Progenitor cell of endocrine pancreas (in vitro differentiated cells): ENCODE measurements at regions not wholly inside any gene's neighbourhood (a gene's known extent, or its start where the extent isn't known, plus 50 kb on each side); places are given as distances from the start of the nearest gene placed in this dataset.

Experiments
- DNase-seq: peaks from one replicate; pipeline ENCODE4 v3.0.0; 2021; ENCODE audit warnings: low spot score; ENCODE audit not compliant: unreplicated experiment
- H3K27ac Mint-ChIP-seq: 2 replicates; pipeline ENCODE4 v1.8.0; 2021; ENCODE audit warnings: mild to moderate bottlenecking, moderate library complexity, mixed read lengths
- H3K27me3 Mint-ChIP-seq: 2 replicates; pipeline ENCODE4 v1.8.0; 2021; ENCODE audit warnings: mixed read lengths
- H3K36me3 Mint-ChIP-seq: 2 replicates; pipeline ENCODE4 v1.8.0; 2022; ENCODE audit warnings: mixed read lengths; ENCODE audit not compliant: insufficient read depth
- H3K4me1 Mint-ChIP-seq: 2 replicates; pipeline ENCODE4 v1.8.0; 2021; ENCODE audit warnings: low read depth, mixed read lengths
- H3K4me3 Mint-ChIP-seq: 2 replicates; pipeline ENCODE4 v1.8.0; 2021; ENCODE audit warnings: low read depth, mild to moderate bottlenecking, moderate library complexity, mixed read lengths
- H3K9me3 Mint-ChIP-seq: 2 replicates; pipeline ENCODE4 v1.8.0; 2021; ENCODE audit warnings: low read depth, mixed read lengths
- TF ChIP-seq, protein P1 (sequence below): fragments of 200-600 bp; sonication (generic); IDR thresholded peaks from one replicate; pipeline ENCODE4 v1.5.0; 2021; ENCODE audit warnings: antibody characterized with exemption, mild to moderate bottlenecking; ENCODE audit not compliant: unreplicated experiment

DNA sequence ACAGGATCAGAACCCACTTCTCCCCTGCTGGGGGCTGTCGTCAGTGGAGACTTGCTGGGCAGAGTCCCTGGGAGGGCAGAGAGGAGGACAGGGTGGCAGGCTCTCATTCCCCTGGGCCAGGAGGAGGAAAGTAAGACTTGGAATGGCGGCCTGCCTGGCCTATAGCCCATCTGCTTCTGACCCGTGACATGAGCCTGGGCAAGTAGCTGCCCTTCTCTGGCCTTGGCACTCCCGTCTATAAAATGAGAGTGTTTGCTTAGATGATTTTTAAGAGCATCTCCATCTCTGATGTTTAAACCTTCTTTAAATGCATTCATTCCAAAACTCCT lies 173.0 kb downstream of the DDX1 start:
- no peak overlapping the region for H3K4me3 Mint-ChIP-seq
- no peaks in the 10 kb centered on the region for H3K9me3 Mint-ChIP-seq
- H3K36me3 Mint-ChIP-seq, result no peaks in the 10 kb centered on the region
- H3K4me1 Mint-ChIP-seq, result peaks cover 34% of the 10 kb centered on the region
- no peak overlapping the region for H3K27ac Mint-ChIP-seq
- DNase-seq, result no peak
- peaks cover 67% of the 10 kb centered on the region for H3K27me3 Mint-ChIP-seq
- TF ChIP-seq, protein P1, sequence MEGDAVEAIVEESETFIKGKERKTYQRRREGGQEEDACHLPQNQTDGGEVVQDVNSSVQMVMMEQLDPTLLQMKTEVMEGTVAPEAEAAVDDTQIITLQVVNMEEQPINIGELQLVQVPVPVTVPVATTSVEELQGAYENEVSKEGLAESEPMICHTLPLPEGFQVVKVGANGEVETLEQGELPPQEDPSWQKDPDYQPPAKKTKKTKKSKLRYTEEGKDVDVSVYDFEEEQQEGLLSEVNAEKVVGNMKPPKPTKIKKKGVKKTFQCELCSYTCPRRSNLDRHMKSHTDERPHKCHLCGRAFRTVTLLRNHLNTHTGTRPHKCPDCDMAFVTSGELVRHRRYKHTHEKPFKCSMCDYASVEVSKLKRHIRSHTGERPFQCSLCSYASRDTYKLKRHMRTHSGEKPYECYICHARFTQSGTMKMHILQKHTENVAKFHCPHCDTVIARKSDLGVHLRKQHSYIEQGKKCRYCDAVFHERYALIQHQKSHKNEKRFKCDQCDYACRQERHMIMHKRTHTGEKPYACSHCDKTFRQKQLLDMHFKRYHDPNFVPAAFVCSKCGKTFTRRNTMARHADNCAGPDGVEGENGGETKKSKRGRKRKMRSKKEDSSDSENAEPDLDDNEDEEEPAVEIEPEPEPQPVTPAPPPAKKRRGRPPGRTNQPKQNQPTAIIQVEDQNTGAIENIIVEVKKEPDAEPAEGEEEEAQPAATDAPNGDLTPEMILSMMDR, result no peak

DNA sequence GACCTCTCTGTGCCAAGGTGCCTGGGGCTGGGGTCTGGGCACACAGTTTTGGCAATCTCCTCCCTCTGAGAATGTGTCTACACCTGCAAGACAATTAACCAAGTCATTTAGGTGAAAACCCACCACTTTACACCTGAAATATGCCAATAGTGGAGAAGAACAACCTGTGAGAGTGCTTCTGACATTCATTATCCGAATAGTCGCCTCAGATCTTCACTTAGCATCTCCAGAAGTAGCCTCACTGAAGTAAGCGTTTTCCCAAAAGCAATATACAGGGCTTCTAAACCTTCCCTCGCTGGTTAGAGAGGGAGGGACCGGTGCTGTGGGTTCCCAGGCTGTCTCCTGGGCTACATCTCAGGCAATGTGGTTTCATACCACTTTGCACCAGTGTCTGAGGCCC lies 173.5 kb downstream of the DDX1 start:
- Mint-ChIP-seq H3K4me1 (peaks cover 34% of the 10 kb centered on the region), H3K9me3 (no peaks in the 10 kb centered on the region), H3K36me3 (no peaks in the 10 kb centered on the region), H3K4me3 (no peak overlapping the region), H3K27me3 (peaks cover 71% of the 10 kb centered on the region), H3K27ac (no peak overlapping the region)
- TF ChIP-seq, protein P1, result no peak
- DNase-seq, result no peak

DNA sequence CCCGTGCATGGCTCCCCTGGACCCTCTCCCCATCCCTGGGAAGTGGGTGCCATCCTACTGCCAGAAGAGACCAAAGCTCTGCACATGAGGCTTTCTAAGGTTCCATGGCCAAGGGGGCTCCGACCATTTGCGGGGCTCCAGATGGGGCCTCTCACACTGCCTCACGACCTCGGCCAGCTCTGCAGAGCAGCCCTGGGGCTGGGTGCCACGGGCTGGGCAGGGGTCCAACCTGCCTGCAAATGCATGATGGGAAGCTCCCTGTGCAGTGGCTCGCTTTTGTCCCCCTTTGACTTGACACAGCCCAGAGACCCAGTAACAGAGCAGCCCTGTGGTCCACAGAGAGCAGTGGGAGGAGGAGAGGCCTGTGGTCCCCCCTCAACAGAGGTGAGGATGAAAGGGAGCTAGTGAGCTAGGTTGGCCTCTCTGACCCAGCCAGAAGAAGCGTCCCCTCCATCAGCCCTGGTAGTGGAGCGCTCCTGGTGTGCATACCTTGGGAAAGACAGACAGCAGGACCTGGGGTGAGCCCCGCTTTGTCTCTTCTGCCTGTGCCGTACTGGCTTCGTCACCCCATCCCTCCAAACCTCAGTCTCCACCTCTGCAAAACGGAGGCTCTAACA lies 174.1 kb downstream of the DDX1 start:
- no peak overlapping the region for H3K4me3 Mint-ChIP-seq
- H3K36me3 Mint-ChIP-seq, result no peaks in the 10 kb centered on the region
- peaks cover 34% of the 10 kb centered on the region for H3K4me1 Mint-ChIP-seq
- peaks cover 73% of the 10 kb centered on the region for H3K27me3 Mint-ChIP-seq
- TF ChIP-seq, protein P1, result no peak
- DNase-seq, result no peak
- H3K27ac Mint-ChIP-seq, result no peak overlapping the region
- no peaks in the 10 kb centered on the region for H3K9me3 Mint-ChIP-seq

DNA sequence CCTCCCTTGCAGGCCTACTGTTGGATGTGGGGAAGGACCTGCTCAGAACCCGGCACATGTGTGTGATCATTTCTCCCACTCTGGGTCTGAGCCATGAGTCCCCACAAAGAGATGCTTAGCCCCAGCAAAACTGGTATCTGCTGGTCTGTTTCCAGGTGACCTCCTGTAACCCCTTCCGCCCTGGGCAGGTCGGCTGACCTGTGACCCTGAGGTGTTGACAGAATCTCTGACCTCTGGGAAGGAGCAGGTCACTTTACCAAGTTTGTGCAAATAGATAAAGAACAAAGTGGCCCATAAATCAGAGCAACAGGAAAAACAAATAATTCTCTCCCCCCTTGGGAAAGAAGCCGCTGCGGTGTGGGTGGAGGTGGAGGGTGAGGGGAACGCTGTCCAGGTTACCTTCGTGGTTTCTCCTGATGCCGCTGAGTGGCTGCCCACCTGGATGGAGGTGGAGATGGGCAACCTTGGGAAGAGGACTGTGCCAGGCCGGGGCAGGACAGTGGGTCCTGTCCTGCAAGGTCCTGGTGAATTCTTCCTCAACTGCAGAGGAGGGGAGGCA lies 174.0 kb upstream of the MYCN start:
- Mint-ChIP-seq H3K27ac (no peak overlapping the region), H3K4me1 (peaks cover 34% of the 10 kb centered on the region)

DNA sequence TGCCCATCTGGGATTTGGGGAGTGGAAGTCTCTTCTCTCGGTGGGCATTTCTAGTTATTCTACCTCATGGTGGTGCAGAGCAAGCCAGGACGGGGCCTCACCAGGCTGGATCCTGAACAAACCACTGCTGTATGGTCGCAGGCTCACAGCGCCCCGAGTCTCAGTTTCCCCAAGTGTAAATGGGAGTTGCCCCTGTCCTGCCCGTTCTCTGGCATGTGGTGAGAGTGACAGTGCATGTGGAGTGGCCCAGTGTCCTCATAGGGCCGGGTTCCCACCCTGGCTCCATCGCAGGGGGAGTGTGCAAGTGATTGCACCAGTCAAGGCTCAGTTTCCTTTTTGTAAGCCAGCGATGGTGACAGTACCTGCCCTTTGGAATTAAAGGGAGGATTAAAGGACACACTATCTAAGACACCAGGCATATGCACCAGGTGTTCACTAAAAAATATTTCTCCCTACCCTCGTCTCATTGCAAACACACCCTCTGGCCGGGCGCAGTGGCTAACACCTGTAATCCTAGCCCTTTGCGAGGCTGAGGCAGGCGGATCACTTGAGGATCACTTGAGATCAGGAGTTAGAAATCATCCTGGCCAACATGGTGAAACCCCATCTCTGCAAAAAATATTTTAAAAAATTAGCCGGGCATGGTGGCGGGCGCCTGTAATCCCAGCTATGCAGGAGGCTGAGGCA lies 173.3 kb upstream of the MYCN start:
- Mint-ChIP-seq H3K36me3 (no peaks in the 10 kb centered on the region), H3K9me3 (no peaks in the 10 kb centered on the region), H3K27ac (no peak overlapping the region), H3K4me1 (peaks cover 34% of the 10 kb centered on the region), H3K27me3 (peaks cover 74% of the 10 kb centered on the region), H3K4me3 (no peak overlapping the region)
- TF ChIP-seq, protein P1, result no peak
- no peak for DNase-seq

More for the DNA sequence above, 174.0 kb upstream of the MYCN start:
- peaks cover 73% of the 10 kb centered on the region for H3K27me3 Mint-ChIP-seq
- no peak for DNase-seq
- H3K36me3 Mint-ChIP-seq, result no peaks in the 10 kb centered on the region
- no peaks in the 10 kb centered on the region for H3K9me3 Mint-ChIP-seq
- TF ChIP-seq, protein P1, result no peak
- no peak overlapping the region for H3K4me3 Mint-ChIP-seq
